H9 (cell line): ENCODE measurements at regions not wholly inside any gene's neighbourhood (a gene's known extent, or its start where the extent isn't known, plus 50 kb on each side); places are given as distances from the start of the nearest gene placed in this dataset.

Source experiments
- DNase-seq: peaks from one replicate; pipeline ENCODE4 v3.0.0-alpha.2; 2017
- H2AFZ ChIP-seq: one replicate; pipeline ENCODE4 v1.6.1; 2013; ENCODE audit warnings: mild to moderate bottlenecking, low read length, control low read depth, moderate library complexity
- H2AK5ac ChIP-seq: 2 replicates; pipeline ENCODE4 v1.6.1; 2013; ENCODE audit warnings: low read length, control low read depth, mixed read lengths; ENCODE audit not compliant: insufficient read length
- H2BK120ac ChIP-seq: one replicate; pipeline ENCODE4 v1.6.1; 2013; ENCODE audit warnings: low read depth, mild to moderate bottlenecking, low read length, control low read depth, inconsistent platforms; ENCODE audit not compliant: poor library complexity, severe bottlenecking
- H2BK12ac ChIP-seq: 2 replicates; pipeline ENCODE4 v1.6.1; 2013; ENCODE audit warnings: low read length, control low read depth, mixed read lengths, low read depth; ENCODE audit not compliant: insufficient read length
- H2BK15ac ChIP-seq: 2 replicates; pipeline ENCODE4 v1.6.1; 2013; ENCODE audit warnings: low read depth, low read length, control low read depth
- H2BK20ac ChIP-seq: one replicate; pipeline ENCODE4 v1.6.1; 2013; ENCODE audit warnings: low read depth, mild to moderate bottlenecking, low read length, control low read depth, inconsistent platforms; ENCODE audit not compliant: poor library complexity, severe bottlenecking
- H2BK5ac ChIP-seq: 2 replicates; pipeline ENCODE4 v1.6.1; 2013; ENCODE audit warnings: low read length, control low read depth, mixed read lengths; ENCODE audit not compliant: insufficient read length
- H3K14ac ChIP-seq: 2 replicates; pipeline ENCODE4 v1.6.1; 2013; ENCODE audit warnings: low read length, control low read depth; ENCODE audit not compliant: insufficient read depth
- H3K18ac ChIP-seq: 2 replicates; pipeline ENCODE4 v1.6.1; 2013; ENCODE audit warnings: low read depth, mild to moderate bottlenecking, mixed read lengths, low read length, control low read depth; ENCODE audit not compliant: insufficient read length
- H3K23ac ChIP-seq: 2 replicates; pipeline ENCODE4 v1.6.1; 2013; ENCODE audit warnings: low read length, control low read depth, mixed read lengths, low read depth; ENCODE audit not compliant: insufficient read length
- H3K23me2 ChIP-seq: 2 replicates; pipeline ENCODE4 v1.6.1; 2013; ENCODE audit warnings: low read depth, mild to moderate bottlenecking, mixed read lengths, low read length, control low read depth; ENCODE audit not compliant: insufficient read length, poor library complexity, severe bottlenecking
- H3K27ac ChIP-seq: 2 replicates; pipeline ENCODE4 v1.5.1; 2013; ENCODE audit warnings: low read length, control low read depth, mixed read lengths, low read depth; ENCODE audit not compliant: insufficient read length
- H3K27me3 ChIP-seq: 2 replicates; pipeline ENCODE4 v1.6.1; 2013; ENCODE audit warnings: low read length, control low read depth, inconsistent platforms; ENCODE audit not compliant: insufficient read depth
- H3K4ac ChIP-seq: 2 replicates; pipeline ENCODE4 v1.6.1; 2013; ENCODE audit warnings: low read depth, mild to moderate bottlenecking, control low read depth, inconsistent platforms, low read length, moderate library complexity
- H3K4me1 ChIP-seq: 2 replicates; pipeline ENCODE4 v1.6.1; 2013; ENCODE audit warnings: low read length, control low read depth, inconsistent platforms; ENCODE audit not compliant: insufficient read depth
- H3K4me2 ChIP-seq: 2 replicates; pipeline ENCODE4 v1.6.1; 2013; ENCODE audit warnings: low read length, control low read depth, mixed read lengths; ENCODE audit not compliant: insufficient read length, insufficient read depth
- H3K56ac ChIP-seq: 2 replicates; pipeline ENCODE4 v1.6.1; 2013; ENCODE audit warnings: low read depth, mild to moderate bottlenecking, mixed read lengths, low read length, control low read depth; ENCODE audit not compliant: insufficient read length
- H3K79me1 ChIP-seq: 2 replicates; pipeline ENCODE4 v1.6.1; 2013; ENCODE audit warnings: low read depth, mild to moderate bottlenecking, moderate library complexity, low read length, control low read depth, inconsistent platforms; ENCODE audit not compliant: insufficient read depth, poor library complexity, severe bottlenecking
- H3K79me2 ChIP-seq: 2 replicates; pipeline ENCODE4 v1.6.1; 2013; ENCODE audit warnings: low read length, control low read depth, inconsistent platforms; ENCODE audit not compliant: insufficient read depth
- H3K9ac ChIP-seq: 2 replicates; pipeline ENCODE4 v1.6.1; 2013; ENCODE audit warnings: low read length, control low read depth, mixed read lengths; ENCODE audit not compliant: insufficient read length; ENCODE audit errors: extremely low read depth
- H3K9me3 ChIP-seq: one replicate; pipeline ENCODE4 v1.6.1; 2013; ENCODE audit warnings: low read depth, low read length, inconsistent platforms; ENCODE audit not compliant: control insufficient read depth
- H3T11ph ChIP-seq: one replicate; pipeline ENCODE4 v1.6.1; 2013; ENCODE audit warnings: mild to moderate bottlenecking, low read length, control low read depth, inconsistent platforms
- H4K20me1 ChIP-seq: one replicate; pipeline ENCODE4 v1.6.1; 2013; ENCODE audit not compliant: control insufficient read depth, insufficient read length, insufficient read depth
- H4K5ac ChIP-seq: 2 replicates; pipeline ENCODE4 v1.6.1; 2013; ENCODE audit warnings: low read depth, mild to moderate bottlenecking, mixed read lengths, low read length, control low read depth; ENCODE audit not compliant: insufficient read length
- H4K8ac ChIP-seq: replicated peaks from 2 replicates; pipeline ENCODE4 v1.6.1; 2013; ENCODE audit warnings: low read length, control low read depth, mixed read lengths, low read depth; ENCODE audit not compliant: insufficient read length
- H4K91ac ChIP-seq: 2 replicates; pipeline ENCODE4 v1.6.1; 2013; ENCODE audit warnings: low read depth, mild to moderate bottlenecking, moderate library complexity, mixed read lengths, low read length, control low read depth; ENCODE audit not compliant: insufficient read length
- H3K27ac Mint-ChIP-seq, 3 experiments: 2 replicates in 2 of 3; 3 replicates in 1 of 3; pipeline ENCODE4 v1.8.0; 2020 to 2021; ENCODE audit warnings: mixed read lengths in 3 of 3, mild to moderate bottlenecking in 1 of 3, moderate library complexity in 1 of 3
- H3K27me3 Mint-ChIP-seq: 2 replicates; pipeline ENCODE4 v1.8.0; 2021; ENCODE audit warnings: low read depth, mild to moderate bottlenecking, moderate library complexity, mixed read lengths
- H3K36me3 Mint-ChIP-seq, 3 experiments: 2 replicates in 2 of 3; 3 replicates in 1 of 3; pipeline ENCODE4 v1.8.0; 2020 to 2021; ENCODE audit warnings: low read depth in 3 of 3, mixed read lengths in 3 of 3; ENCODE audit not compliant: insufficient read depth in 1 of 3
- H3K4me1 Mint-ChIP-seq, 2 experiments: 2 replicates each; pipeline ENCODE4 v1.8.0; 2020; ENCODE audit warnings: mixed read lengths in 2 of 2
- H3K4me3 Mint-ChIP-seq, 2 experiments: 2 replicates in 1 of 2; 3 replicates in 1 of 2; pipeline ENCODE4 v1.8.0; 2020 to 2021; ENCODE audit warnings: mild to moderate bottlenecking in 2 of 2, mixed read lengths in 2 of 2, moderate library complexity in 1 of 2
- H3K9me3 Mint-ChIP-seq, 2 experiments: 2 replicates in 1 of 2; 3 replicates in 1 of 2; pipeline ENCODE4 v1.8.0; 2020; ENCODE audit warnings: mild to moderate bottlenecking in 2 of 2, mixed read lengths in 2 of 2, moderate library complexity in 1 of 2
- CTCF ChIP-seq: fragments of 200-600 bp; sonication (generic); conservative IDR thresholded peaks from 3 replicates; pipeline ENCODE4 v1.8.0; 2021; ENCODE audit warnings: antibody characterized with exemption, mild to moderate bottlenecking
- WGBS: extraction: QIAGEN DNeasy Blood & Tissue Kit; methylation state at CpG from one replicate; pipeline ENCODE4 v1.1.7; 2013; ENCODE audit warnings: missing lambda C conversion rate, low lambda C conversion rate, mixed read lengths; ENCODE audit not compliant: insufficient read length; ENCODE audit errors: extremely low coverage; 5-methylcytosine and 5-hydroxymethylcytosine counted together

- Histone ChIP-seq H4K8ac (no peak overlapping the region), H3T11ph (no peak overlapping the region), H2BK15ac (no peak overlapping the region), H2AFZ (no peak overlapping the region), H3K56ac (no peak overlapping the region), H4K91ac (no peak overlapping the region), H3K14ac (no peak overlapping the region), H3K18ac (no peak overlapping the region), H3K79me2 (no peaks in the 10 kb centered on the region), H2AK5ac (no peak overlapping the region), H3K4ac (no peak overlapping the region), H3K23ac (no peak overlapping the region), H3K4me1 (no peaks in the 10 kb centered on the region), H2BK5ac (no peak overlapping the region), H2BK20ac (no peak overlapping the region), H3K23me2 (no peaks in the 10 kb centered on the region), H3K27me3 (no peaks in the 10 kb centered on the region), H3K4me2 (no peak overlapping the region), H3K79me1 (no peaks in the 10 kb centered on the region), H3K9me3 (no peaks in the 10 kb centered on the region), H4K5ac (no peak overlapping the region), H3K27ac (no peak overlapping the region), H2BK120ac (no peak overlapping the region), H2BK12ac (no peak overlapping the region), H4K20me1 (no peaks in the 10 kb centered on the region), H3K9ac (no peak overlapping the region)
- no peak for TF ChIP-seq CTCF
- WGBS: no CpG with 5 or more reads among the region's 8 CpGs
- peaks cover 8% of the 10 kb centered on the region for H3K27me3 Mint-ChIP-seq
- DNase-seq: no peak
- H3K4me1 Mint-ChIP-seq: no peaks in the 10 kb centered on the region
- no peak overlapping the region for H3K4me3 Mint-ChIP-seq
- peaks cover 9 to 10% of the 10 kb centered on the region in 2 experiments for H3K9me3 Mint-ChIP-seq
- no peak overlapping the region for H3K27ac Mint-ChIP-seq
- H3K36me3 Mint-ChIP-seq: peaks cover 0 to 6% (median 2%) of the 10 kb centered on the region in 3 experiments; a peak in 4 of 7 replicates
These were observed 218.5 kb upstream of the IRX1 start for GRCh38 chr5:3377176-3377575.
